GM19455 (cell line): ENCODE measurements at regions not wholly inside any gene's neighbourhood (a gene's known extent, or its start where the extent isn't known, plus 50 kb on each side); places are given as distances from the start of the nearest gene placed in this dataset.

Experiments
- ATAC-seq: cut with Tn5 transposase; IDR thresholded peaks from one replicate; pipeline ENCODE4 v1.9.1; 2021; ENCODE audit not compliant: unreplicated experiment

- ATAC-seq, result no peak
Measured at GRCh38 chr11:112511271-112511670, 250.6 kb upstream of the PLET1 start.

GRCh38 chr11:112511911-112512310 is 251.3 kb upstream of the PLET1 start:
- ATAC-seq, result no peak

- ATAC-seq, result no peak
Measured at GRCh38 chr11:112513417-112513816, 252.8 kb upstream of the PLET1 start.

- no peak for ATAC-seq
Measured at GRCh38 chr11:112514011-112514740, 253.5 kb upstream of the PLET1 start.

GRCh38 chr11:112516261-112516660 is 255.6 kb upstream of the PLET1 start:
- ATAC-seq, result no peak

- no peak for ATAC-seq
Measured at GRCh38 chr11:112516755-112517154, 256.1 kb upstream of the PLET1 start.

- no peak for ATAC-seq
Measured at GRCh38 chr11:112518371-112518770, 257.7 kb upstream of the PLET1 start.

GRCh38 chr11:112519751-112520150 is 259.1 kb upstream of the PLET1 start:
- no peak for ATAC-seq

- no peak for ATAC-seq
Measured at GRCh38 chr11:112520354-112520753, 259.7 kb upstream of the PLET1 start.

- no peak for ATAC-seq
Measured at GRCh38 chr11:112522536-112522935, 261.9 kb upstream of the PLET1 start.

GRCh38 chr11:112523031-112523430 is 262.4 kb upstream of the PLET1 start:
- no peak for ATAC-seq

- ATAC-seq, result no peak
Measured at GRCh38 chr11:112523477-112523876, 262.8 kb upstream of the PLET1 start.

GRCh38 chr11:112523951-112524350 is 263.3 kb upstream of the PLET1 start:
- no peak for ATAC-seq

- ATAC-seq, result no peak
Measured at GRCh38 chr11:112524798-112525197, 264.1 kb upstream of the PLET1 start.

- ATAC-seq, result no peak
Measured at GRCh38 chr11:112525270-112525669, 264.6 kb upstream of the PLET1 start.

GRCh38 chr11:112525844-112526590 is 265.4 kb upstream of the PLET1 start:
- no peak for ATAC-seq

- no peak for ATAC-seq
Measured at GRCh38 chr11:112526699-112527416, 266.2 kb upstream of the PLET1 start.

GRCh38 chr11:112529071-112529470 is 268.4 kb upstream of the PLET1 start:
- no peak for ATAC-seq

GRCh38 chr11:112532506-112532905 is 271.8 kb upstream of the PLET1 start:
- no peak for ATAC-seq

- no peak for ATAC-seq
Measured at GRCh38 chr11:112533682-112534081, 273.0 kb upstream of the PLET1 start.

- ATAC-seq, result no peak
Measured at GRCh38 chr11:112534208-112534607, 273.5 kb upstream of the PLET1 start.

GRCh38 chr11:112537026-112537425 is 276.4 kb upstream of the PLET1 start:
- ATAC-seq, result no peak
